CD4-positive, CD25-positive, alpha-beta regulatory T cell (primary cell): ENCODE measurements at regions not wholly inside any gene's neighbourhood (a gene's known extent, or its start where the extent isn't known, plus 50 kb on each side); places are given as distances from the start of the nearest gene placed in this dataset.

Experiments
- ATAC-seq, 2 donors: fragments of 150-1000 bp; cut with Tn5 transposase; one replicate each; pipeline ENCODE4 v1.10.0; 2021; ENCODE audit warnings: low read depth in 2 of 2, moderate number of reproducible peaks in 2 of 2, moderate library complexity in 1 of 2
- DNase-seq, 3 donors: peaks; one replicate each; pipeline versions ENCODE4 v3.0.0 to v3.0.0-alpha.2; 2012 to 2022; ENCODE audit warnings: mixed read lengths in 1 of 3
- H3K27ac ChIP-seq: one replicate; pipeline ENCODE4 v1.7.0; 2013; ENCODE audit warnings: mild to moderate bottlenecking, low read length; ENCODE audit not compliant: insufficient read depth, poor library complexity, severe bottlenecking
- H3K27me3 ChIP-seq: one replicate; pipeline ENCODE4 v1.7.0; 2013; ENCODE audit warnings: low read length; ENCODE audit not compliant: control insufficient read depth, insufficient read depth
- H3K36me3 ChIP-seq: one replicate; pipeline ENCODE4 v1.7.0; 2013; ENCODE audit warnings: mild to moderate bottlenecking, low read length, moderate library complexity; ENCODE audit not compliant: control insufficient read depth, insufficient read depth
- H3K4me1 ChIP-seq: 2 replicates; pipeline ENCODE4 v1.7.0; 2013; ENCODE audit warnings: mild to moderate bottlenecking, low read length; ENCODE audit not compliant: insufficient read depth, control insufficient read depth, poor library complexity, severe bottlenecking
- H3K4me3 ChIP-seq: one replicate; pipeline ENCODE4 v1.7.0; 2013; ENCODE audit warnings: low read depth, mild to moderate bottlenecking, low read length, moderate library complexity
- H3K9me3 ChIP-seq, 2 experiments: 1 replicate in 1 of 2; 2 replicates in 1 of 2; pipeline ENCODE4 v1.7.0; 2013; ENCODE audit warnings: low read length in 2 of 2, mild to moderate bottlenecking in 1 of 2, moderate library complexity in 1 of 2; ENCODE audit not compliant: control insufficient read depth in 2 of 2
- H3K27ac Mint-ChIP-seq, 3 donors: one replicate each; pipeline ENCODE4 v1.8.0; 2020 to 2022; ENCODE audit warnings: mild to moderate bottlenecking in 3 of 3, mixed read lengths in 3 of 3, moderate library complexity in 2 of 3
- H3K27me3 Mint-ChIP-seq: one replicate; pipeline ENCODE4 v1.8.0; 2022; ENCODE audit warnings: mild to moderate bottlenecking, mixed read lengths
- H3K36me3 Mint-ChIP-seq: one replicate; pipeline ENCODE4 v1.8.0; 2020; ENCODE audit warnings: mixed read lengths
- H3K4me1 Mint-ChIP-seq, 4 donors: one replicate each; pipeline ENCODE4 v1.8.0; 2020 to 2022; ENCODE audit warnings: mixed read lengths in 4 of 4, mild to moderate bottlenecking in 1 of 4
- H3K4me3 Mint-ChIP-seq, 4 donors: one replicate each; pipeline ENCODE4 v1.8.0; 2020 to 2022; ENCODE audit warnings: mild to moderate bottlenecking in 4 of 4, mixed read lengths in 4 of 4, moderate library complexity in 3 of 4
- H3K9me3 Mint-ChIP-seq, 7 donors: one replicate each; pipeline ENCODE4 v1.8.0; 2020 to 2022; ENCODE audit warnings: mixed read lengths in 7 of 7, mild to moderate bottlenecking in 3 of 7, moderate library complexity in 2 of 7

DNA sequence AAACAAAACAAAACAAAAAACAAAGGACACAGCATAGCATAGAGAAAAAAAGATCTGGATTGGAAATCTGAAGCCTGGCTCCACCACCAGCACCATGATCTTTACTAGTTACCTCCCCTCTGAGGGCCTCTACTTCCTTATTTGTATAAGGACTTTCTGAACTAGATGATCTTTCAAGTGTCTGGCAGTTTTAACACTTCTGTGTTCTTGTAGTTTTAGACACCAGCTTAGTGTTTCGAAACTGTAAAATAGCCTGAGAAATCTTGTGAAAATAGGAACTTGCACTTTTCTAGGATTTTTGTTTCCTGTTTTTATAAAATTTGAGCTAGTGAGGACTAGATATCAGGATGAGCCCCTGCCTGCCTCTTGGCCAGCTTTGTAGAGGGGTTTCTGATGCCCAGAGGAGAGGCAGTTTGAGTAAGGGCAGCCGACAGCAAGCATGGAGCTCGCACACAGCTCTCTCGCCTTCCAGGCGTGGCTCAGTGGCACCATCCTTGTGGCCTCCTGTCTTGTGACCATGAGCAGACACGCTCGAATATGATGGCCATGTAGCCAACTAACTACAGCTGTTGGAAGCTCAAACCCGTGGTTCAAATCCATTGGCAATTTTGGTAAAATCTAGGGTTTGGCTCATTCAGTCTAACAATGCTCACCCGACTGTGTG lies 319.0 kb downstream of the KCNRG start:
- Mint-ChIP-seq H3K27me3 (no peaks in the 10 kb centered on the region), H3K36me3 (no peaks in the 10 kb centered on the region), H3K4me3 (no peak overlapping the region), H3K27ac (no peak overlapping the region), H3K9me3 (peaks cover 0 to 2% (median 0%) of the 10 kb centered on the region in 7 donors), H3K4me1 (peaks cover 0 to 3% (median 2%) of the 10 kb centered on the region in 4 donors)
- Histone ChIP-seq H3K4me3 (no peak overlapping the region), H3K27ac (no peak overlapping the region), H3K4me1 (no peaks in the 10 kb centered on the region), H3K9me3 (no peaks in the 10 kb centered on the region), H3K36me3 (no peaks in the 10 kb centered on the region), H3K27me3 (no peaks in the 10 kb centered on the region)
- DNase-seq: no peak
- no peak for ATAC-seq

DNA sequence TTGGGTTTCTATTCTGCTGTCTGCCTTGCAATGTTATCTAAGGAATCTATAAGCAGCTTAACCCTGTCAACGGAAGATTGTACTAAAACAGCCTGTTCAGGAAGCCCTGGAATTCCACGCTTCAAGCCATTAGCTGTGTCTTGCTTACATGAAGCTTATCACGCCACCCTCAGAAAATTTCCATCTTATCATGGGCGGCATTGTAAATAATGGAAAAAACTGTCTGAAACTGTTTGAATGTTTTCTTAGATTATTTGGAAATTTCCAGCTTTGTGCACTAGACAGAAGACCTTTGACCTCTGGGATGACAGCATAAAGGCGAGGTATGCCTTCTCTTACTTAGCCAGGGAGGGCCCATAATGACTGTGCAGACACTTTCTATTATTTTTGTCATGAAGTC lies 319.7 kb downstream of the KCNRG start:
- Histone ChIP-seq H3K36me3 (no peaks in the 10 kb centered on the region), H3K9me3 (no peaks in the 10 kb centered on the region), H3K27ac (no peak overlapping the region), H3K4me1 (no peaks in the 10 kb centered on the region), H3K4me3 (no peak overlapping the region), H3K27me3 (no peaks in the 10 kb centered on the region)
- H3K9me3 Mint-ChIP-seq: peaks cover 0 to 2% (median 0%) of the 10 kb centered on the region in 7 donors
- peaks cover 0 to 3% (median 2%) of the 10 kb centered on the region in 4 donors for H3K4me1 Mint-ChIP-seq
- H3K27ac Mint-ChIP-seq: no peak overlapping the region
- no peak for ATAC-seq
- H3K27me3 Mint-ChIP-seq: no peaks in the 10 kb centered on the region
- H3K36me3 Mint-ChIP-seq: no peaks in the 10 kb centered on the region
- DNase-seq: no peak
- no peak overlapping the region for H3K4me3 Mint-ChIP-seq

DNA sequence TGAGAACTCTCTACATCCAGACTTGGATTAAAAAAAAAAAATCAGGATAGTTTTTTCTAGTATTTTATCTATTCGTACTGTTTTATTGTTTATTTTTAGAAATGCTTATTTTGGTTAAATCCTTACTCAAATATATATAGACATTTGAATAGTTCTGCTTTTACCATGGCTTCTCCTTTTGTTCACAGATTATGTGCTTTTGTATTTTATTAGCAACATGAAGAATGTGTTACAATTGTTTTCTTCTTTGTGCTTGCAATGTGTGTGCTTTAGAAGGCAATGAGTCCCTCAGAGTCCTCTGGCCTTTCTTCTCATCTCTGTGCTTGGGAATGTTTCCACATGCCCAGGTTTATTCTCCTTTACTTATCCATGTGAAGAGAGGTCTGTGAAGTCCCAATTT lies 324.0 kb downstream of the KCNRG start:
- Mint-ChIP-seq H3K4me3 (no peak overlapping the region), H3K27me3 (no peaks in the 10 kb centered on the region), H3K36me3 (no peaks in the 10 kb centered on the region), H3K9me3 (peaks cover 0 to 2% (median 0%) of the 10 kb centered on the region in 7 donors), H3K27ac (no peak overlapping the region), H3K4me1 (peaks cover 0 to 3% (median 0%) of the 10 kb centered on the region in 4 donors)
- no peak for DNase-seq
- no peak overlapping the region for H3K4me3 ChIP-seq
- no peak for ATAC-seq
- H3K27ac ChIP-seq: no peak overlapping the region
- H3K27me3 ChIP-seq: no peaks in the 10 kb centered on the region
- H3K9me3 ChIP-seq: no peaks in the 10 kb centered on the region
- H3K36me3 ChIP-seq: no peaks in the 10 kb centered on the region
- no peaks in the 10 kb centered on the region for H3K4me1 ChIP-seq

DNA sequence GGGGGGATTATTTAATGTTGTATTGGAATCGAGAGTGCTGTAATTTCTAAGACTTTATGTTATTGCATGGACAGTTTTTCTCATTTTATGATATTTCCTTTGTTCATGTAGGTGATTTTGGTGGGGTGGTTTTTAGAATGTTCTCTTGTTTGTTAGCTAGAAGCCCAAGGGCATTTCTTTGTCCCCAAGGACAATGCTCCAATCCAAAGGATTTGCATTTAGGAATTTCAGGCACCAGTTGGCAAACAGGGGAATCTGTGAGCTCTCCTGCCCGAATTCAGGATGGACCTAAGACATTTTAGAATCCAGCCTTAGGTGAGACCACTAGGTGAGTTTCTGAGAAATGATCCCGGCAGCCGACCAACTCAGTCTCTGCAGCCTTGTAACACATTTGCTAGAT lies 324.9 kb downstream of the KCNRG start:
- no peak overlapping the region for H3K27ac ChIP-seq
- Mint-ChIP-seq H3K36me3 (no peaks in the 10 kb centered on the region), H3K27me3 (no peaks in the 10 kb centered on the region), H3K4me3 (no peak overlapping the region), H3K4me1 (peaks cover 0 to 7% (median 4%) of the 10 kb centered on the region in 4 donors), H3K9me3 (peaks cover 0 to 1% (median 0%) of the 10 kb centered on the region in 7 donors), H3K27ac (no peak overlapping the region)
- DNase-seq (no peak), ATAC-seq (no peak)
- H3K4me3 ChIP-seq: no peak overlapping the region
- H3K9me3 ChIP-seq: no peaks in the 10 kb centered on the region
- H3K36me3 ChIP-seq: no peaks in the 10 kb centered on the region
- no peaks in the 10 kb centered on the region for H3K4me1 ChIP-seq
- H3K27me3 ChIP-seq: no peaks in the 10 kb centered on the region

DNA sequence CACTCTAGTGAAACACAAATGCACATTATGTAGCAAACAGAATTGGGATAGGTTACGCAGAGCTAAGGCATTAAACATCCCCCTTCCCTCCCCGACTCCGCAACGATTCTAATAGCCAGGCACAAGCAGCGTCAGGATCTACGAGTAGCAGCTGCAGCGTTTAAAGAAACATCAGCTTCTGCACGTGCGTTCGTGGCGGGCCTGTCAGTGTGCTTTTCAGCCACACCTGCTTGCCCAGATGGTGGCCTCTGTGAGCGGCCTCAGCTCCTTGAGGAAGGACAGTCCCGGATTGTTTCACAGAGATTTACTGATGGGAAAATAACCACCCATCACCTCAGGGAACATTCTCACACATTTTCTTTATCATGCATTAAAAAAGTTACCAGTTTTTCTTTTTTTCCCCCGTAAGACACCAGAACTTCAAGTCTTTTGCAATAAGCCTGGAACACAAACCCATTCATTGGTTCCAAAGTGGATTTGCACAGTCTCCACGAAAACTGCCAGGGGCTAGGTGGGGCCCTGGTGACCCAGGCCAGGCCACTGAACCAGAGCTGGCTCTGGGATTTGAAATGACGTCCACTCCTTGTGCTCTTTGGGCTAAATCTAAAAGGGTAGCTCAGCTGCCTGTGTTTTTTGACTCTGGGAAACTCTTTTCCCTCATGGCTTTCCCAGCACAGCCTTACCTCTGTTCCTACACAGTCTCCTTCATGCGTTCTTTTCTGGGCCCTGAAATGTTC lies 325.5 kb downstream of the KCNRG start:
- no peak for ATAC-seq
- Histone ChIP-seq H3K9me3 (no peaks in the 10 kb centered on the region), H3K27ac (no peak overlapping the region), H3K4me3 (no peak overlapping the region), H3K4me1 (no peaks in the 10 kb centered on the region), H3K36me3 (no peaks in the 10 kb centered on the region), H3K27me3 (no peaks in the 10 kb centered on the region)
- no peak overlapping the region for H3K27ac Mint-ChIP-seq
- no peak overlapping the region for H3K4me3 Mint-ChIP-seq
- no peaks in the 10 kb centered on the region for H3K36me3 Mint-ChIP-seq
- H3K9me3 Mint-ChIP-seq: peaks cover 0 to 1% (median 0%) of the 10 kb centered on the region in 7 donors
- peaks cover 0 to 7% (median 4%) of the 10 kb centered on the region in 4 donors for H3K4me1 Mint-ChIP-seq
- H3K27me3 Mint-ChIP-seq: no peaks in the 10 kb centered on the region
- no peak for DNase-seq

DNA sequence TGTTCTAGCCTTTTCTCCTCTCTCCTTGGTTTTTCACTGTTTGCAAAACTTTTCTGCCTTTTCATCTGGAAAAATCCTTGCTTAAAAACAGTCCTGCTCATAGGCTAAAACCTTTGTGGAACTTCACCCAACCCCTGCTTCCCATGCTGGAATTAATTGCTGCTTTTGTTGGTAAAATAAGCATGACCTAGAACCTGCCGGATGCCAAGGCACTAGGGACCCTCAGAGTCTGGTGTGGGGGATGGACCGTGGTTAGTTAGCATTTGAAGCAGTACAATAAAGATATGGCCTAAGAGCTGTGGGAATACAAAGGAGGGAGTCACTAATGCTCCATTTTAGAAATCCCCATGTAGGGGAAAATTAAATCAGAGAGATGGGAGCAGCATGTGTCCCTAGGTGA lies 326.3 kb downstream of the KCNRG start:
- no peaks in the 10 kb centered on the region for H3K27me3 ChIP-seq
- DNase-seq (no peak), ATAC-seq (no peak)

DNA sequence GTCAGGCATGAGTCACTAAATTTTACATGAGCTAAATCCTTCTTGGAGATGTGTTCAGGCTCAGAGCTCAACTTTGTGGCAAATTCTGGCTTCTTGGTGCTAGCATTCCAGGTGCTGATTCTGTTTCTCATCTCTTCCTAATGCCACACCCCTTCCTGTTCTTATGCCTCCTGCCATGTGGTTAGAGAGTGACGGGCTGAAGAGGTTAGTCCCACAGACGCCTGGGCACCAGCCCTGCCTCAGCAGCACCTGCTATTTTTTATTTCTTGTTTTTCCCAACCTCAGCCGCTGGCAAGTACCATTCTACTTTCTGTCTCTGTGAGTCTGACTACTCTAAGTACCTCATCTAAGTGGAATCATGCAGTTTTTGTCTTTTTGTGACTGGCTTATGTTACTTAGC lies 329.5 kb downstream of the KCNRG start:
- Mint-ChIP-seq H3K4me3 (no peak overlapping the region), H3K4me1 (peaks cover 0 to 7% (median 2%) of the 10 kb centered on the region in 4 donors), H3K27me3 (peaks cover 4% of the 10 kb centered on the region), H3K9me3 (peaks cover 0 to 4% (median 0%) of the 10 kb centered on the region in 7 donors), H3K27ac (peak overlapping the region in 1 of 3 donors; percentile 50), H3K36me3 (no peaks in the 10 kb centered on the region)
- no peak for DNase-seq
- H3K27ac ChIP-seq: no peak overlapping the region
- no peak for ATAC-seq
- no peak overlapping the region for H3K4me3 ChIP-seq
- no peaks in the 10 kb centered on the region for H3K9me3 ChIP-seq
- H3K27me3 ChIP-seq: no peaks in the 10 kb centered on the region
- H3K4me1 ChIP-seq: no peaks in the 10 kb centered on the region
- H3K36me3 ChIP-seq: no peaks in the 10 kb centered on the region

More for the DNA sequence above, 326.3 kb downstream of the KCNRG start:
- no peaks in the 10 kb centered on the region for H3K36me3 ChIP-seq
- no peak overlapping the region for H3K4me3 ChIP-seq
- no peak overlapping the region for H3K27ac ChIP-seq
- Mint-ChIP-seq H3K36me3 (no peaks in the 10 kb centered on the region), H3K27ac (no peak overlapping the region), H3K9me3 (peaks cover 0 to 1% (median 0%) of the 10 kb centered on the region in 7 donors), H3K4me3 (no peak overlapping the region), H3K27me3 (no peaks in the 10 kb centered on the region), H3K4me1 (peaks cover 0 to 7% (median 2%) of the 10 kb centered on the region in 4 donors)
- H3K4me1 ChIP-seq: no peaks in the 10 kb centered on the region
- no peaks in the 10 kb centered on the region for H3K9me3 ChIP-seq
